ENCODE measurements at regions not wholly inside any gene's neighbourhood (a gene's known extent, or its start where the extent isn't known, plus 50 kb on each side); places are given as distances from the start of the nearest gene placed in this dataset.
"Not testable (repeated sequence)": the region's sequence is repeated elsewhere in the genome, so short reads cannot be mapped to it uniquely, and the experiment has no call there.

- ChIA-PET CTCF (interaction anchor here (0.7 to 1.1 kb wide), 2 partner anchors 14 to 221 kb away, joined by 3 to 4 read pairs; no protein-coding TSS in a partner anchor), POLR2A (no interaction called here)
- no peak for DNase-seq (ENCODE audit: extremely low spot score)
- TF ChIP-seq ELF4 (IDR thresholded peaks at IDR 0.05): no peak
- TF ChIP-seq SUZ12 (IDR thresholded peaks at IDR 0.05): no peak
- TF ChIP-seq LEF1 (IDR thresholded peaks at IDR 0.05; ENCODE audit: borderline replicate concordance): no peak
- no peak for TF ChIP-seq FOXK2 (IDR thresholded peaks at IDR 0.05)
- TF ChIP-seq HDGF (IDR thresholded peaks at IDR 0.05; ENCODE audit: borderline replicate concordance): no peak
- TF ChIP-seq CTBP1 (IDR thresholded peaks at IDR 0.05; ENCODE audit: borderline replicate concordance): no peak
- no peak for TF ChIP-seq TARDBP (IDR thresholded peaks at IDR 0.05)
- no peak for TF ChIP-seq BHLHE40 (IDR thresholded peaks at IDR 0.05; ENCODE audit: borderline replicate concordance)
- no peak for TF ChIP-seq NFRKB (IDR thresholded peaks at IDR 0.05)
- TF ChIP-seq ARNT (IDR thresholded peaks at IDR 0.05): no peak
- no peak for TF ChIP-seq FOXM1 (IDR thresholded peaks at IDR 0.05; ENCODE audit: borderline replicate concordance)
- no peak for TF ChIP-seq SP1 (IDR thresholded peaks at IDR 0.05)
- TF ChIP-seq L3MBTL2 (conservative IDR thresholded peaks at IDR 0.05): no peak
- no peak for TF ChIP-seq FOXA1 (IDR thresholded peaks at IDR 0.05)
- TF ChIP-seq PKNOX1 (IDR thresholded peaks at IDR 0.05): no peak
- no peak for TF ChIP-seq ZNF384 (IDR thresholded peaks at IDR 0.05)
Observed at GRCh38 chr16:75806487-75806886, 80.2 kb upstream of the CPHXL start.

- DNase-seq (ENCODE audit: extremely low spot score): no peak
- TF ChIP-seq FOXA1 (IDR thresholded peaks at IDR 0.05): no peak
- TF ChIP-seq HDGF (IDR thresholded peaks at IDR 0.05; ENCODE audit: borderline replicate concordance): no peak
- TF ChIP-seq CTBP1 (IDR thresholded peaks at IDR 0.05; ENCODE audit: borderline replicate concordance): no peak
- no peak for TF ChIP-seq BHLHE40 (IDR thresholded peaks at IDR 0.05; ENCODE audit: borderline replicate concordance)
- no peak for TF ChIP-seq ELF4 (IDR thresholded peaks at IDR 0.05)
- no peak for TF ChIP-seq LEF1 (IDR thresholded peaks at IDR 0.05; ENCODE audit: borderline replicate concordance)
- TF ChIP-seq TARDBP (IDR thresholded peaks at IDR 0.05): no peak
- no peak for TF ChIP-seq L3MBTL2 (conservative IDR thresholded peaks at IDR 0.05)
- no peak for TF ChIP-seq SUZ12 (IDR thresholded peaks at IDR 0.05)
- no peak for TF ChIP-seq ZNF384 (IDR thresholded peaks at IDR 0.05)
- TF ChIP-seq NFRKB (IDR thresholded peaks at IDR 0.05): no peak
- no peak for TF ChIP-seq SP1 (IDR thresholded peaks at IDR 0.05)
- no peak for TF ChIP-seq PKNOX1 (IDR thresholded peaks at IDR 0.05)
- no peak for TF ChIP-seq FOXK2 (IDR thresholded peaks at IDR 0.05)
- POLR2A ChIA-PET: interaction anchor here (0.6 kb wide), 1 partner anchor 46 kb away, joined by 3 read pairs; no protein-coding TSS in a partner anchor
- CTCF ChIA-PET: no interaction called here
Observed at GRCh38 chr16:75810342-75810741, 84.1 kb upstream of the CPHXL start.

GRCh38 chr16:75811020-75811634 is 84.8 kb upstream of the CPHXL start:
- ChIA-PET CTCF (no interaction called here), POLR2A (no interaction called here)
- no peak for TF ChIP-seq SUZ12 (IDR thresholded peaks at IDR 0.05)
- TF ChIP-seq L3MBTL2 (conservative IDR thresholded peaks at IDR 0.05): no peak
- no peak for TF ChIP-seq SP1 (IDR thresholded peaks at IDR 0.05)
- TF ChIP-seq LEF1 (IDR thresholded peaks at IDR 0.05; ENCODE audit: borderline replicate concordance): no peak
- TF ChIP-seq FOXM1 (IDR thresholded peaks at IDR 0.05; ENCODE audit: borderline replicate concordance): no peak
- no peak for TF ChIP-seq TARDBP (IDR thresholded peaks at IDR 0.05)
- TF ChIP-seq BHLHE40 (IDR thresholded peaks at IDR 0.05; ENCODE audit: borderline replicate concordance): no peak
- TF ChIP-seq FOXK2 (IDR thresholded peaks at IDR 0.05): no peak
- no peak for TF ChIP-seq NFRKB (IDR thresholded peaks at IDR 0.05)
- no peak for TF ChIP-seq ARNT (IDR thresholded peaks at IDR 0.05)
- no peak for TF ChIP-seq HDGF (IDR thresholded peaks at IDR 0.05; ENCODE audit: borderline replicate concordance)
- TF ChIP-seq ZNF384 (IDR thresholded peaks at IDR 0.05): no peak
- no peak for TF ChIP-seq ELF4 (IDR thresholded peaks at IDR 0.05)
- DNase-seq (ENCODE audit: extremely low spot score): no peak

GRCh38 chr16:75818491-75818890 is 92.2 kb upstream of the CPHXL start:
- ChIA-PET POLR2A (interaction anchor here (0.6 kb wide), 1 partner anchor 1550 kb away, joined by 3 read pairs; no protein-coding TSS in a partner anchor), CTCF (no interaction called here)
- no peak for DNase-seq (ENCODE audit: extremely low spot score)
- no peak for TF ChIP-seq FOXK2 (IDR thresholded peaks at IDR 0.05)
- TF ChIP-seq ELF4 (IDR thresholded peaks at IDR 0.05): no peak
- TF ChIP-seq NFRKB (IDR thresholded peaks at IDR 0.05): no peak
- no peak for TF ChIP-seq ZNF384 (IDR thresholded peaks at IDR 0.05)

GRCh38 chr16:75820672-75821071 is 94.4 kb upstream of the CPHXL start:
- POLR2A ChIA-PET: no interaction called here
- CTCF ChIA-PET: interaction anchor here (1.3 kb wide), 1 partner anchor 15 kb away, joined by 3 read pairs; no protein-coding TSS in a partner anchor
- no peak for TF ChIP-seq L3MBTL2 (conservative IDR thresholded peaks at IDR 0.05)
- no peak for TF ChIP-seq PKNOX1 (IDR thresholded peaks at IDR 0.05)
- no peak for TF ChIP-seq FOXM1 (IDR thresholded peaks at IDR 0.05; ENCODE audit: borderline replicate concordance)
- TF ChIP-seq SP1 (IDR thresholded peaks at IDR 0.05): no peak
- TF ChIP-seq HDGF (IDR thresholded peaks at IDR 0.05; ENCODE audit: borderline replicate concordance): no peak
- no peak for TF ChIP-seq CTBP1 (IDR thresholded peaks at IDR 0.05; ENCODE audit: borderline replicate concordance)
- TF ChIP-seq FOXK2 (IDR thresholded peaks at IDR 0.05): no peak
- no peak for TF ChIP-seq FOXA1 (IDR thresholded peaks at IDR 0.05)
- TF ChIP-seq ARNT (IDR thresholded peaks at IDR 0.05): no peak
- no peak for TF ChIP-seq BHLHE40 (IDR thresholded peaks at IDR 0.05; ENCODE audit: borderline replicate concordance)
- no peak for DNase-seq (ENCODE audit: extremely low spot score)

- ChIA-PET POLR2A (no interaction called here), CTCF (interaction anchor here (0.6 to 1.3 kb wide), 2 partner anchors 15 to 608 kb away, joined by 3 read pairs; no protein-coding TSS in a partner anchor)
- no peak for DNase-seq (ENCODE audit: extremely low spot score)
- TF ChIP-seq FOXM1 (IDR thresholded peaks at IDR 0.05; ENCODE audit: borderline replicate concordance) (no peak), CTBP1 (IDR thresholded peaks at IDR 0.05; ENCODE audit: borderline replicate concordance) (no peak), HDGF (IDR thresholded peaks at IDR 0.05; ENCODE audit: borderline replicate concordance) (no peak), ELF4 (IDR thresholded peaks at IDR 0.05) (no peak), NFRKB (IDR thresholded peaks at IDR 0.05) (no peak), SP1 (IDR thresholded peaks at IDR 0.05) (no peak), ARNT (IDR thresholded peaks at IDR 0.05) (no peak)
Observed at GRCh38 chr16:75821117-75821516, 94.8 kb upstream of the CPHXL start.

- DNase-seq (ENCODE audit: extremely low spot score); CTCF ChIA-PET; POLR2A ChIA-PET: not testable (repeated sequence)
Observed at GRCh38 chr16:75825750-75826149, 99.5 kb upstream of the CPHXL start.

GRCh38 chr16:75827372-75828038 is 101.2 kb upstream of the CPHXL start:
- CTCF ChIA-PET; DNase-seq (ENCODE audit: extremely low spot score); POLR2A ChIA-PET: not testable (repeated sequence)

GRCh38 chr16:75833385-75833784 is 107.1 kb upstream of the CPHXL start:
- DNase-seq (ENCODE audit: extremely low spot score); CTCF ChIA-PET; POLR2A ChIA-PET: not testable (repeated sequence)

Measured in HEK293T (cell line).